Body of pancreas (tissue), 4 donors: ENCODE measurements at regions not wholly inside any gene's neighbourhood (a gene's known extent, or its start where the extent isn't known, plus 50 kb on each side); places are given as distances from the start of the nearest gene placed in this dataset.
"Not testable (repeated sequence)": the region's sequence is repeated elsewhere in the genome, so short reads cannot be mapped to it uniquely, and the experiment has no call there.

Experiments used
- ATAC-seq: fragments of 150-250 bp; one replicate; pipeline ENCODE4 v1.9.1; 2016
- DNase-seq, 4 donors: peaks; one replicate each; pipeline ENCODE4 v3.0.0-alpha.2; 2019
- H3K27ac ChIP-seq, 4 donors: fragments of 200-600 bp; sonication (generic); 1 replicate in 3 of 4; 2 replicates in 1 of 4; pipeline versions ENCODE4 v1.5.1 to v1.6.1; 2016 to 2019; ENCODE audit warnings: mild to moderate bottlenecking in 1 of 4, mixed read lengths in 1 of 4, moderate library complexity in 1 of 4
- H3K27me3 ChIP-seq, 2 donors: fragments of 200-600 bp; sonication (generic); one replicate each; pipeline ENCODE4 v1.6.0; 2016; ENCODE audit warnings: mild to moderate bottlenecking in 1 of 2
- H3K36me3 ChIP-seq, 2 donors: fragments of 200-600 bp; sonication (generic); replicated peaks in 1 of 2; 2 replicates each; pipeline ENCODE4 v1.5.1; 2016; ENCODE audit warnings: low read depth in 2 of 2; ENCODE audit not compliant: insufficient read depth in 1 of 2
- H3K4me1 ChIP-seq: fragments of 200-600 bp; sonication (generic); one replicate; pipeline ENCODE4 v1.6.0; 2016
- H3K4me3 ChIP-seq, 2 donors: fragments of 200-600 bp; sonication (generic); 1 replicate in 1 of 2; 2 replicates in 1 of 2; pipeline ENCODE4 v1.5.1; 2016 to 2019
- H3K9me3 ChIP-seq, 3 donors: fragments of 200-600 bp; sonication (generic); 1 replicate in 2 of 3; 2 replicates in 1 of 3; pipeline ENCODE4 v1.5.1; 2016
- CTCF ChIP-seq, 7 experiments: fragments of 450-650 bp in 4 of 7; fragments of 200-600 bp in 3 of 7; sonication (generic) in 3 of 7; IDR thresholded peaks; one replicate each; pipeline ENCODE4 v1.5.1; 2016 to 2019; ENCODE audit warnings: antibody characterized with exemption in 7 of 7
- POLR2A ChIP-seq, 3 donors: fragments of 450-650 bp; IDR thresholded peaks; one replicate each; pipeline ENCODE4 v1.6.1; 2016; ENCODE audit warnings: antibody characterized with exemption in 3 of 3, mild to moderate bottlenecking in 2 of 3
- WGBS, 2 donors: methylation state at CpG; one replicate each; pipeline ENCODE4 v1.1.5; 2017; 5-methylcytosine and 5-hydroxymethylcytosine counted together
- intact Hi-C: fragments of 100-400 bp; cut with DNase I; formaldehyde crosslinking; loops from one replicate; pipeline ENCODE4 v1.15.1; 2023

- no peak for TF ChIP-seq CTCF (IDR thresholded peaks at IDR 0.05)
- no peak for TF ChIP-seq POLR2A (IDR thresholded peaks at IDR 0.05)
- no peak for DNase-seq
- no peaks in the 10 kb centered on the region for H3K27me3 ChIP-seq
Measured at GRCh38 chr5:162591724-162592123, 524.2 kb downstream of the GABRG2 start.

GRCh38 chr5:162593881-162594280 is 526.3 kb downstream of the GABRG2 start:
- Histone ChIP-seq H3K4me3 (no peak overlapping the region), H3K9me3 (no peaks in the 10 kb centered on the region), H3K36me3 (no peaks in the 10 kb centered on the region), H3K27me3 (no peaks in the 10 kb centered on the region), H3K27ac (no peak overlapping the region), H3K4me1 (no peaks in the 10 kb centered on the region)
- no peak for TF ChIP-seq POLR2A (IDR thresholded peaks at IDR 0.05)
- peak in 1 of 7 experiments; percentile 20 for TF ChIP-seq CTCF (IDR thresholded peaks at IDR 0.05)
- 44 to 72% methylated on average over 1 of the region's 1 CpG for WGBS, 2 donors
- DNase-seq (no peak), ATAC-seq (no peak)
- intact Hi-C loops: no loop called here

More at GRCh38 chr5:162591724-162592123, 524.2 kb downstream of the GABRG2 start:
- H3K27ac ChIP-seq: no peak overlapping the region
- H3K36me3 ChIP-seq: no peaks in the 10 kb centered on the region
- H3K9me3 ChIP-seq: no peaks in the 10 kb centered on the region
- no peak overlapping the region for H3K4me3 ChIP-seq
- no peak for ATAC-seq
- intact Hi-C loops: no loop called here
- no peaks in the 10 kb centered on the region for H3K4me1 ChIP-seq

GRCh38 chr5:162603443-162604070 is 536.0 kb downstream of the GABRG2 start:
- ATAC-seq (no peak), DNase-seq (no peak)
- no peak overlapping the region for H3K4me3 ChIP-seq
- H3K9me3 ChIP-seq: peaks cover 0 to 11% (median 0%) of the 10 kb centered on the region in 3 donors
- H3K27ac ChIP-seq: no peak overlapping the region
- intact Hi-C loops: no loop called here
- TF ChIP-seq CTCF (IDR thresholded peaks at IDR 0.05): no peak
- no peak for TF ChIP-seq POLR2A (IDR thresholded peaks at IDR 0.05)
- H3K27me3 ChIP-seq: no peaks in the 10 kb centered on the region
- WGBS, 2 donors: 13 to 15% methylated on average over 3 of the region's 3 CpGs
- H3K4me1 ChIP-seq: no peaks in the 10 kb centered on the region
- H3K36me3 ChIP-seq: no peaks in the 10 kb centered on the region

- intact Hi-C loops: no loop called here
- Histone ChIP-seq H3K4me3 (no peak overlapping the region), H3K36me3 (no peaks in the 10 kb centered on the region), H3K9me3 (no peaks in the 10 kb centered on the region), H3K27me3 (no peaks in the 10 kb centered on the region), H3K4me1 (no peaks in the 10 kb centered on the region), H3K27ac (no peak overlapping the region)
- WGBS, 2 donors: 56 to 60% methylated on average over 4 of the region's 4 CpGs
- ATAC-seq (no peak), DNase-seq (no peak)
- TF ChIP-seq CTCF (IDR thresholded peaks at IDR 0.05) (no peak), POLR2A (IDR thresholded peaks at IDR 0.05) (no peak)
Measured at GRCh38 chr5:162607879-162608278, 540.3 kb downstream of the GABRG2 start.

- H3K27ac ChIP-seq, H3K4me3 ChIP-seq, H3K9me3 ChIP-seq, DNase-seq, H3K4me1 ChIP-seq, ATAC-seq, H3K27me3 ChIP-seq, H3K36me3 ChIP-seq, intact Hi-C loops: not testable (repeated sequence)
- WGBS, 2 donors: 83 to 90% methylated on average over 6 to 24 of the region's 26 CpGs
Measured at GRCh38 chr5:162621726-162622263, 554.2 kb downstream of the GABRG2 start.
